Neural cell (in vitro differentiated cells): ENCODE measurements at regions not wholly inside any gene's neighbourhood (a gene's known extent, or its start where the extent isn't known, plus 50 kb on each side); places are given as distances from the start of the nearest gene placed in this dataset.

Experiments used
- H2AFZ ChIP-seq: fragments of 200-600, 300-800 bp; sonication (generic), shearing (Covaris generic); 2 replicates; pipeline ENCODE4 v1.6.0; 2014; ENCODE audit warnings: low read depth, mild to moderate bottlenecking, antibody characterized with exemption, low read length, moderate library complexity
- H3F3A ChIP-seq: fragments of 200-600 bp; shearing (Covaris generic); 2 replicates; pipeline ENCODE4 v1.6.1; 2016; ENCODE audit warnings: mild to moderate bottlenecking, moderate library complexity, mixed read lengths, antibody characterized with exemption, low read length; ENCODE audit not compliant: insufficient read depth, poor library complexity, severe bottlenecking
- H3K27ac ChIP-seq: fragments of 200-600, 300-800 bp; sonication (generic), shearing (Covaris generic); 2 replicates; pipeline ENCODE4 v1.5.1; 2014; ENCODE audit warnings: mild to moderate bottlenecking, low read length, moderate library complexity
- H3K27me3 ChIP-seq: fragments of 300-800, 200-600 bp; sonication (generic), shearing (Covaris generic); 2 replicates; pipeline ENCODE4 v1.6.0; 2014; ENCODE audit warnings: mild to moderate bottlenecking, low read depth, low read length, moderate library complexity; ENCODE audit not compliant: insufficient read depth
- H3K36me3 ChIP-seq: fragments of 300-800, 200-600 bp; sonication (generic), shearing (Covaris generic); 2 replicates; pipeline ENCODE4 v1.5.1; 2014; ENCODE audit warnings: mild to moderate bottlenecking, antibody characterized with exemption, low read length, moderate library complexity; ENCODE audit not compliant: insufficient read depth
- H3K4me2 ChIP-seq: fragments of 300-800, 200-600 bp; sonication (generic), shearing (Covaris generic); 2 replicates; pipeline ENCODE4 v1.6.0; 2014; ENCODE audit warnings: mild to moderate bottlenecking, low read length
- H3K4me3 ChIP-seq: fragments of 300-800, 200-600 bp; sonication (generic), shearing (Covaris generic); 2 replicates; pipeline ENCODE4 v1.5.1; 2014; ENCODE audit warnings: mild to moderate bottlenecking, low read length, moderate library complexity
- H3K79me2 ChIP-seq: fragments of 200-600 bp; shearing (Covaris generic); replicated peaks from 2 replicates; pipeline ENCODE4 v1.6.0; 2014; ENCODE audit warnings: mild to moderate bottlenecking, low read length, moderate library complexity; ENCODE audit not compliant: insufficient read depth
- H3K9ac ChIP-seq: fragments of 300-800, 200-600 bp; sonication (generic), shearing (Covaris generic); 2 replicates; pipeline ENCODE4 v1.6.1; 2016; ENCODE audit warnings: mild to moderate bottlenecking, low read length, mixed read lengths
- H3K9me2 ChIP-seq: fragments of 200-600 bp; shearing (Covaris generic); 2 replicates; pipeline ENCODE4 v1.6.1; 2016; ENCODE audit warnings: mild to moderate bottlenecking, low read length, mixed read lengths; ENCODE audit not compliant: insufficient read depth
- H3K9me3 ChIP-seq: fragments of 200-600, 300-800 bp; sonication (generic), shearing (Covaris generic); 2 replicates; pipeline ENCODE4 v1.6.1; 2016; ENCODE audit warnings: mild to moderate bottlenecking, mixed run types, low read length, moderate library complexity, mixed read lengths
- H4K20me1 ChIP-seq: fragments of 200-600 bp; shearing (Covaris generic); 2 replicates; pipeline ENCODE4 v1.6.1; 2016; ENCODE audit warnings: mild to moderate bottlenecking, mixed run types; ENCODE audit not compliant: insufficient read depth
- CTCF ChIP-seq: fragments of 450-650 bp; IDR thresholded peaks from 2 replicates; pipeline ENCODE4 v1.5.1; 2014; ENCODE audit warnings: antibody characterized with exemption, mild to moderate bottlenecking, moderate library complexity; ENCODE audit not compliant: poor library complexity, severe bottlenecking
- EP300 ChIP-seq: fragments of 450-650 bp; conservative IDR thresholded peaks from 2 replicates; pipeline ENCODE4 v1.6.1; 2014; ENCODE audit warnings: antibody characterized with exemption, mild to moderate bottlenecking, moderate library complexity; ENCODE audit not compliant: poor library complexity, severe bottlenecking
- EZH2 ChIP-seq: fragments of 200-600, 300-800 bp; shearing (Covaris generic), sonication (generic); IDR thresholded peaks from 2 replicates; pipeline ENCODE4 v1.6.1; 2014; ENCODE audit warnings: antibody characterized with exemption, low read length, borderline replicate concordance, mild to moderate bottlenecking; ENCODE audit not compliant: insufficient read depth, poor library complexity, severe bottlenecking
- MXI1 ChIP-seq: fragments of 450-650 bp; conservative IDR thresholded peaks from 2 replicates; pipeline ENCODE4 v1.6.1; 2014; ENCODE audit warnings: antibody characterized with exemption, mild to moderate bottlenecking; ENCODE audit not compliant: poor library complexity, severe bottlenecking
- POLR2AphosphoS5 ChIP-seq: IDR thresholded peaks from 2 replicates; pipeline ENCODE4 v1.6.1; 2012
- RAD21 ChIP-seq: fragments of 450-650 bp; conservative IDR thresholded peaks from 2 replicates; pipeline ENCODE4 v1.6.1; 2014; ENCODE audit warnings: antibody characterized with exemption, mild to moderate bottlenecking, moderate library complexity
- REST ChIP-seq: IDR thresholded peaks from 2 replicates; pipeline ENCODE4 v1.6.1; 2012; ENCODE audit warnings: borderline replicate concordance
- SMC3 ChIP-seq: fragments of 450-650 bp; conservative IDR thresholded peaks from 2 replicates; pipeline ENCODE4 v1.6.1; 2014; ENCODE audit warnings: antibody characterized with exemption, mild to moderate bottlenecking, moderate library complexity; ENCODE audit not compliant: poor library complexity
- TAF1 ChIP-seq: IDR thresholded peaks from 2 replicates; pipeline ENCODE4 v1.6.1; 2012; ENCODE audit warnings: low read depth

- Histone ChIP-seq H3K4me3 (no peak overlapping the region), H3K79me2 (no peaks in the 10 kb centered on the region), H3K9me3 (no peaks in the 10 kb centered on the region), H3K27me3 (no peaks in the 10 kb centered on the region), H4K20me1 (no peaks in the 10 kb centered on the region), H3K36me3 (no peaks in the 10 kb centered on the region), H3K27ac (no peak overlapping the region), H3K9ac (no peak overlapping the region), H2AFZ (no peak overlapping the region), H3F3A (no peaks in the 10 kb centered on the region), H3K9me2 (no peaks in the 10 kb centered on the region), H3K4me2 (no peak overlapping the region)
- TF ChIP-seq POLR2AphosphoS5 = no peak
- TF ChIP-seq TAF1 = no peak
- TF ChIP-seq RAD21 = no peak
- no peak for TF ChIP-seq EP300
- TF ChIP-seq SMC3 = no peak
- no peak for TF ChIP-seq CTCF
- TF ChIP-seq MXI1 = no peak
- TF ChIP-seq EZH2 = no peak
- TF ChIP-seq REST = no peak
Measured at GRCh38 chr9:16277471-16277960, 593.0 kb downstream of the BNC2 start.

GRCh38 chr9:16278326-16278999 lies 592.0 kb downstream of the BNC2 start:
- H3K4me2 ChIP-seq = no peak overlapping the region
- no peaks in the 10 kb centered on the region for H3K9me3 ChIP-seq
- H3K9ac ChIP-seq = no peak overlapping the region
- H3K79me2 ChIP-seq = no peaks in the 10 kb centered on the region
- H3K27ac ChIP-seq = no peak overlapping the region
- H3K9me2 ChIP-seq = no peaks in the 10 kb centered on the region
- H4K20me1 ChIP-seq = no peaks in the 10 kb centered on the region
- no peak overlapping the region for H2AFZ ChIP-seq
- no peak overlapping the region for H3K4me3 ChIP-seq
- no peaks in the 10 kb centered on the region for H3K36me3 ChIP-seq
- no peak for TF ChIP-seq CTCF
- TF ChIP-seq EP300 = no peak
- TF ChIP-seq RAD21 = no peak
- TF ChIP-seq SMC3 = no peak
- no peak for TF ChIP-seq POLR2AphosphoS5
- TF ChIP-seq TAF1 = no peak
- no peak for TF ChIP-seq EZH2
- no peak for TF ChIP-seq MXI1
- no peak for TF ChIP-seq REST
- H3F3A ChIP-seq = no peaks in the 10 kb centered on the region
- no peaks in the 10 kb centered on the region for H3K27me3 ChIP-seq
